SK-N-SH (cell line): ENCODE measurements at regions not wholly inside any gene's neighbourhood (a gene's known extent, or its start where the extent isn't known, plus 50 kb on each side); places are given as distances from the start of the nearest gene placed in this dataset.

Experiments
- CTCF ChIA-PET: fragments of 300-600, 350-600 bp; formaldehyde crosslinking; extraction: SDS; loops from one replicate; lab custom pipeline; 2021; lab: Yijun Ruan, JAX
- POLR2A ChIA-PET: fragments of 350-600 bp; sonication (Branson Sonifier 250); formaldehyde crosslinking; extraction: SDS; loops from one replicate; lab custom pipeline; 2020; ENCODE audit warnings: antibody characterized with exemption, inconsistent platforms; lab: Yijun Ruan, JAX
- DNase-seq: peaks from one replicate; pipeline ENCODE4 v3.0.0; 2012
- H2AFZ ChIP-seq: fragments of 200-600 bp; sonication (generic); 2 replicates; pipeline ENCODE4 v1.8.1; 2016; ENCODE audit warnings: antibody characterized with exemption, mild to moderate bottlenecking, low read depth
- H3F3A ChIP-seq: fragments of 200-600 bp; sonication (generic); replicated peaks from 2 replicates; pipeline ENCODE3; 2016; ENCODE audit warnings: antibody characterized with exemption, mild to moderate bottlenecking; ENCODE audit not compliant: insufficient read depth
- H3K27ac ChIP-seq, 2 experiments: fragments of 200-500 bp in 1 of 2; fragments of 200-600 bp in 1 of 2; sonication (Bioruptor generic) in 1 of 2; sonication (generic), shearing (Covaris generic) in 1 of 2; 2 replicates each; pipeline versions ENCODE4 v1.5.1 to v1.6.1; 2014 to 2016; ENCODE audit warnings: low read depth in 2 of 2, inconsistent platforms in 1 of 2, low read length in 1 of 2, mild to moderate bottlenecking in 1 of 2, mixed read lengths in 1 of 2
- H3K27me3 ChIP-seq: fragments of 200-600 bp; sonication (generic), shearing (Covaris generic); 2 replicates; pipeline ENCODE4 v1.6.1; 2016; ENCODE audit warnings: mixed run types; ENCODE audit not compliant: insufficient read depth
- H3K36me3 ChIP-seq, 2 experiments: fragments of 200-500 bp in 1 of 2; fragments of 200-600 bp in 1 of 2; sonication (Bioruptor generic) in 1 of 2; sonication (generic) in 1 of 2; replicated peaks in 1 of 2; 2 replicates each; pipeline versions ENCODE3 to v1.5.1; 2014 to 2016; ENCODE audit warnings: low read length in 1 of 2, mild to moderate bottlenecking in 1 of 2; ENCODE audit not compliant: insufficient read depth in 2 of 2, control insufficient read depth in 1 of 2
- H3K4me1 ChIP-seq, 2 experiments: fragments of 200-500 bp in 1 of 2; fragments of 200-600 bp in 1 of 2; sonication (Bioruptor generic) in 1 of 2; sonication (generic), shearing (Covaris generic) in 1 of 2; 2 replicates each; pipeline versions ENCODE4 v1.5.1 to v1.6.1; 2014 to 2016; ENCODE audit warnings: low read depth in 1 of 2, low read length in 1 of 2, mixed run types in 1 of 2; ENCODE audit not compliant: insufficient read depth in 2 of 2, control insufficient read depth in 1 of 2
- H3K4me2 ChIP-seq: fragments of 200-600 bp; sonication (generic), shearing (Covaris generic); 2 replicates; pipeline ENCODE4 v1.6.1; 2017; ENCODE audit warnings: mixed run types
- H3K4me3 ChIP-seq, 2 experiments: fragments of 200-500 bp in 1 of 2; fragments of 200-600 bp in 1 of 2; sonication (Bioruptor generic) in 1 of 2; sonication (generic), shearing (Covaris generic) in 1 of 2; 2 replicates each; pipeline versions ENCODE4 v1.5.1 to v1.8.1; 2014 to 2016; ENCODE audit warnings: low read depth in 2 of 2, inconsistent platforms in 1 of 2, low read length in 1 of 2, mild to moderate bottlenecking in 1 of 2, mixed read lengths in 1 of 2, moderate library complexity in 1 of 2
- H3K79me2 ChIP-seq: fragments of 200-600 bp; sonication (generic); 2 replicates; pipeline ENCODE4 v1.8.1; 2017; ENCODE audit warnings: mild to moderate bottlenecking; ENCODE audit not compliant: insufficient read depth
- H3K9ac ChIP-seq: fragments of 200-600 bp; sonication (generic); 2 replicates; pipeline ENCODE4 v1.6.1; 2017; ENCODE audit warnings: mixed run types
- H3K9me2 ChIP-seq: fragments of 200-600 bp; sonication (generic); 2 replicates; pipeline ENCODE4 v1.6.1; 2017; ENCODE audit warnings: mixed run types
- H3K9me3 ChIP-seq: fragments of 200-600 bp; sonication (generic); 2 replicates; pipeline ENCODE4 v1.6.1; 2017; ENCODE audit warnings: mixed run types, mild to moderate bottlenecking, moderate library complexity
- H4K20me1 ChIP-seq: fragments of 200-600 bp; sonication (generic); 2 replicates; pipeline ENCODE4 v1.6.1; 2017; ENCODE audit warnings: mild to moderate bottlenecking, mixed run types; ENCODE audit not compliant: insufficient read depth
- CHD2 ChIP-seq: fragments of 150-350 bp; IDR thresholded peaks from 2 replicates; pipeline ENCODE4 v1.6.1; 2018; ENCODE audit warnings: low read length; ENCODE audit not compliant: partially characterized antibody
- ELF1 ChIP-seq: IDR thresholded peaks from 2 replicates; pipeline ENCODE4 v1.4.0; 2012
- EZH2phosphoT487 ChIP-seq: fragments of 200-600 bp; sonication (generic); IDR thresholded peaks from 2 replicates; pipeline ENCODE4 v1.6.1; 2017; ENCODE audit warnings: low read depth, mixed run types, mild to moderate bottlenecking, antibody characterized with exemption, moderate library complexity, borderline replicate concordance
- FOSL2 ChIP-seq: IDR thresholded peaks from 2 replicates; pipeline ENCODE4 v1.4.0; 2012; ENCODE audit warnings: low read depth, mild to moderate bottlenecking, moderate library complexity, borderline replicate concordance
- GABPA ChIP-seq: IDR thresholded peaks from 2 replicates; pipeline ENCODE4 v1.4.0; 2012; ENCODE audit warnings: low read depth, mild to moderate bottlenecking
- MEF2A ChIP-seq: IDR thresholded peaks from 2 replicates; pipeline ENCODE4 v1.4.0; 2012; ENCODE audit warnings: low read depth, borderline replicate concordance
- NFIC ChIP-seq: IDR thresholded peaks from 2 replicates; pipeline ENCODE4 v1.4.0; 2012; ENCODE audit warnings: borderline replicate concordance
- NRF1 ChIP-seq: IDR thresholded peaks from 2 replicates; pipeline ENCODE4 v1.6.1; 2012; ENCODE audit warnings: low read depth, mild to moderate bottlenecking, low read length
- POLR2AphosphoS5 ChIP-seq: IDR thresholded peaks from 2 replicates; pipeline ENCODE4 v1.6.1; 2012; ENCODE audit warnings: low read depth, low read length
- TAF1 ChIP-seq: IDR thresholded peaks from 2 replicates; pipeline ENCODE4 v1.6.1; 2012; ENCODE audit warnings: low read depth, mild to moderate bottlenecking, low read length, moderate library complexity, borderline replicate concordance
- TCF12 ChIP-seq: IDR thresholded peaks from 2 replicates; pipeline ENCODE4 v1.4.0; 2012
- whole genome bisulfite sequencing: methylation state at CpG from one replicate; pipeline ENCODE4 v1.1.6; 2017; ENCODE audit warnings: low lambda C conversion rate; 5-methylcytosine and 5-hydroxymethylcytosine counted together
- TF ChIP-seq, protein P1 (sequence below): fragments of 200-600 bp; sonication (generic); IDR thresholded peaks from 2 replicates; pipeline ENCODE4 v1.6.1; 2017; ENCODE audit warnings: antibody characterized with exemption, mild to moderate bottlenecking, moderate library complexity
- TF ChIP-seq, protein P2 (sequence below): fragments of 150-350 bp; IDR thresholded peaks from 2 replicates; pipeline ENCODE4 v1.6.1; 2016; ENCODE audit warnings: mild to moderate bottlenecking, low read depth, low read length
- TF ChIP-seq, protein P3 (sequence below): fragments of 150-350 bp; IDR thresholded peaks from 2 replicates; pipeline ENCODE4 v1.6.1; 2017; ENCODE audit warnings: antibody characterized with exemption, low read length, low read depth, borderline replicate concordance
- TF ChIP-seq, protein P4 (sequence below): IDR thresholded peaks from 2 replicates; pipeline ENCODE4 v1.4.0; 2012; ENCODE audit warnings: low read depth, borderline replicate concordance
- TF ChIP-seq, protein P5 (sequence below): IDR thresholded peaks from 2 replicates; pipeline ENCODE4; 2012

- TF ChIP-seq, protein P1, sequence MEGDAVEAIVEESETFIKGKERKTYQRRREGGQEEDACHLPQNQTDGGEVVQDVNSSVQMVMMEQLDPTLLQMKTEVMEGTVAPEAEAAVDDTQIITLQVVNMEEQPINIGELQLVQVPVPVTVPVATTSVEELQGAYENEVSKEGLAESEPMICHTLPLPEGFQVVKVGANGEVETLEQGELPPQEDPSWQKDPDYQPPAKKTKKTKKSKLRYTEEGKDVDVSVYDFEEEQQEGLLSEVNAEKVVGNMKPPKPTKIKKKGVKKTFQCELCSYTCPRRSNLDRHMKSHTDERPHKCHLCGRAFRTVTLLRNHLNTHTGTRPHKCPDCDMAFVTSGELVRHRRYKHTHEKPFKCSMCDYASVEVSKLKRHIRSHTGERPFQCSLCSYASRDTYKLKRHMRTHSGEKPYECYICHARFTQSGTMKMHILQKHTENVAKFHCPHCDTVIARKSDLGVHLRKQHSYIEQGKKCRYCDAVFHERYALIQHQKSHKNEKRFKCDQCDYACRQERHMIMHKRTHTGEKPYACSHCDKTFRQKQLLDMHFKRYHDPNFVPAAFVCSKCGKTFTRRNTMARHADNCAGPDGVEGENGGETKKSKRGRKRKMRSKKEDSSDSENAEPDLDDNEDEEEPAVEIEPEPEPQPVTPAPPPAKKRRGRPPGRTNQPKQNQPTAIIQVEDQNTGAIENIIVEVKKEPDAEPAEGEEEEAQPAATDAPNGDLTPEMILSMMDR, result no peak
Observed at GRCh38 chr1:80375662-80376061, 1369.1 kb upstream of the ADGRL4 start (continued).

DNA sequence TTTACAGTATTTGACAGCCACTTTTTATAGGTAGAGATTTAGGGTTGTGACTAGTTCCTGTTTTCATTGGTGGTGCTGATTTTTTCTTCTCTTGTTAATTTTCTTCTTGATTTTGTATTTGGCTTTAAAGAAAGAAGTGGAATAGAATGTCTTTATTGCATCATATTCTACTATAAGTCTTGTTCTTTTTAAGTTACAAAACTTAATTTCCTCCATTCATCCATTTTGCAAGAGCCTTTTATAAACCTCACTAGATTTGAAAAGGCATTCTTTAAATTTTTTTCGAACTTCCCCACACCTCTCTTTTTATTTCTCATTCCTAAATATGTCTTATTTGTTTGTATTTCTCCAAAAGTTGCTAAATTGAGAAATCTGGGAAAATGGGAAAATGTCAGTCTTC lies 1368.6 kb upstream of the ADGRL4 start:
- Histone ChIP-seq H3K9me2 (no peaks in the 10 kb centered on the region), H3K9ac (no peak overlapping the region), H3K9me3 (no peaks in the 10 kb centered on the region; the same call in 1 of the 2 replicates), H3F3A (no peaks in the 10 kb centered on the region), H3K27ac (no peak overlapping the region), H3K4me3 (no peak overlapping the region), H3K36me3 (no peaks in the 10 kb centered on the region), H3K4me2 (no peak overlapping the region), H3K4me1 (no peaks in the 10 kb centered on the region), H3K27me3 (no peaks in the 10 kb centered on the region), H4K20me1 (no peaks in the 10 kb centered on the region), H3K79me2 (no peaks in the 10 kb centered on the region), H2AFZ (no peak overlapping the region)
- no peak for DNase-seq
- POLR2A ChIA-PET, result no interaction called here
- WGBS, result 44% methylated on average over 1 of the region's 1 CpG
- CTCF ChIA-PET, result no interaction called here
- TF ChIP-seq TAF1 (no peak), GABPA (no peak), TCF12 (no peak), MEF2A (no peak), FOSL2 (no peak), EZH2phosphoT487 (no peak), NRF1 (no peak), ELF1 (no peak), CHD2 (no peak), NFIC (no peak), POLR2AphosphoS5 (no peak)
- TF ChIP-seq, protein P2, sequence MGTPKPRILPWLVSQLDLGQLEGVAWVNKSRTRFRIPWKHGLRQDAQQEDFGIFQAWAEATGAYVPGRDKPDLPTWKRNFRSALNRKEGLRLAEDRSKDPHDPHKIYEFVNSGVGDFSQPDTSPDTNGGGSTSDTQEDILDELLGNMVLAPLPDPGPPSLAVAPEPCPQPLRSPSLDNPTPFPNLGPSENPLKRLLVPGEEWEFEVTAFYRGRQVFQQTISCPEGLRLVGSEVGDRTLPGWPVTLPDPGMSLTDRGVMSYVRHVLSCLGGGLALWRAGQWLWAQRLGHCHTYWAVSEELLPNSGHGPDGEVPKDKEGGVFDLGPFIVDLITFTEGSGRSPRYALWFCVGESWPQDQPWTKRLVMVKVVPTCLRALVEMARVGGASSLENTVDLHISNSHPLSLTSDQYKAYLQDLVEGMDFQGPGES, result no peak
- TF ChIP-seq, protein P1, result no peak
- TF ChIP-seq, protein P3, sequence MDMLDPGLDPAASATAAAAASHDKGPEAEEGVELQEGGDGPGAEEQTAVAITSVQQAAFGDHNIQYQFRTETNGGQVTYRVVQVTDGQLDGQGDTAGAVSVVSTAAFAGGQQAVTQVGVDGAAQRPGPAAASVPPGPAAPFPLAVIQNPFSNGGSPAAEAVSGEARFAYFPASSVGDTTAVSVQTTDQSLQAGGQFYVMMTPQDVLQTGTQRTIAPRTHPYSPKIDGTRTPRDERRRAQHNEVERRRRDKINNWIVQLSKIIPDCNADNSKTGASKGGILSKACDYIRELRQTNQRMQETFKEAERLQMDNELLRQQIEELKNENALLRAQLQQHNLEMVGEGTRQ, result no peak
- TF ChIP-seq, protein P4, sequence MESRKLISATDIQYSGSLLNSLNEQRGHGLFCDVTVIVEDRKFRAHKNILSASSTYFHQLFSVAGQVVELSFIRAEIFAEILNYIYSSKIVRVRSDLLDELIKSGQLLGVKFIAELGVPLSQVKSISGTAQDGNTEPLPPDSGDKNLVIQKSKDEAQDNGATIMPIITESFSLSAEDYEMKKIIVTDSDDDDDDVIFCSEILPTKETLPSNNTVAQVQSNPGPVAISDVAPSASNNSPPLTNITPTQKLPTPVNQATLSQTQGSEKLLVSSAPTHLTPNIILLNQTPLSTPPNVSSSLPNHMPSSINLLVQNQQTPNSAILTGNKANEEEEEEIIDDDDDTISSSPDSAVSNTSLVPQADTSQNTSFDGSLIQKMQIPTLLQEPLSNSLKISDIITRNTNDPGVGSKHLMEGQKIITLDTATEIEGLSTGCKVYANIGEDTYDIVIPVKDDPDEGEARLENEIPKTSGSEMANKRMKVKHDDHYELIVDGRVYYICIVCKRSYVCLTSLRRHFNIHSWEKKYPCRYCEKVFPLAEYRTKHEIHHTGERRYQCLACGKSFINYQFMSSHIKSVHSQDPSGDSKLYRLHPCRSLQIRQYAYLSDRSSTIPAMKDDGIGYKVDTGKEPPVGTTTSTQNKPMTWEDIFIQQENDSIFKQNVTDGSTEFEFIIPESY, result no peak
- TF ChIP-seq, protein P5, sequence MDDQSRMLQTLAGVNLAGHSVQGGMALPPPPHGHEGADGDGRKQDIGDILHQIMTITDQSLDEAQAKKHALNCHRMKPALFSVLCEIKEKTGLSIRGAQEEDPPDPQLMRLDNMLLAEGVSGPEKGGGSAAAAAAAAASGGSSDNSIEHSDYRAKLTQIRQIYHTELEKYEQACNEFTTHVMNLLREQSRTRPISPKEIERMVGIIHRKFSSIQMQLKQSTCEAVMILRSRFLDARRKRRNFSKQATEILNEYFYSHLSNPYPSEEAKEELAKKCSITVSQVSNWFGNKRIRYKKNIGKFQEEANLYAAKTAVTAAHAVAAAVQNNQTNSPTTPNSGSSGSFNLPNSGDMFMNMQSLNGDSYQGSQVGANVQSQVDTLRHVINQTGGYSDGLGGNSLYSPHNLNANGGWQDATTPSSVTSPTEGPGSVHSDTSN, result no peak
